ENCODE measurements at regions not wholly inside any gene's neighbourhood (a gene's known extent, or its start where the extent isn't known, plus 50 kb on each side); places are given as distances from the start of the nearest gene placed in this dataset.
"Not testable (repeated sequence)": the region's sequence is repeated elsewhere in the genome, so short reads cannot be mapped to it uniquely, and the experiment has no call there.

DNA sequence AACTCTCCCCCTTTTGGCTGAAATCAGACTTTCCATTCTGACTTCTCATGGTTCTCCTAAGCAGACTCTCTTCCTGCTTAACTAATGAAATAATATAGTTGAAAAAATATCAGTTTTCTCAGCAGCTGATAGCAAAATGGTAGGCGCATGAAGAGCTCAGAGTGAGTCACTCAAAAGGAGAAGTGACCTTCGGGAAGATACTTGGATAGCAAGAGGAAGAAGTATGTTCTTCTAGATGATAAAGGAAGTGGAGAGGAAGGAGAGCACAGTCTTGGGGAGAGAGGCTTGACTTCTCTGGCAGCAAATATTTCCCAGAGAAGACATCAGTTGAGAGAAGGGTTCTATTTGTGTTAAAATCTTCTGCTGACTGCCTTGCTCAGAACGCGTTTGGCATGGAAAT lies 101.5 kb downstream of the TAF11L14 start:
- DNase-seq, result no peak
- no peak overlapping the region for H3K4me3 ChIP-seq (ENCODE audit: low read depth, low read length)
- peaks cover 4 to 15% (median 9%) of the 10 kb centered on the region in 7 donors for H3K9me3 Mint-ChIP-seq
- no peaks in the 10 kb centered on the region for H3K4me1 ChIP-seq (ENCODE audit: control insufficient read depth, insufficient read depth, low read length, poor library complexity, severe bottlenecking)
- H3K9me3 ChIP-seq (ENCODE audit: control insufficient read depth in 2 of 2, low read length in 2 of 2), result no peaks in the 10 kb centered on the region
- H3K4me3 Mint-ChIP-seq, result no peak overlapping the region
- H3K36me3 ChIP-seq (ENCODE audit: control insufficient read depth, insufficient read depth, low read length), result no peaks in the 10 kb centered on the region
- H3K27ac ChIP-seq (ENCODE audit: insufficient read depth, low read length, poor library complexity, severe bottlenecking), result no peak overlapping the region
- no peaks in the 10 kb centered on the region for H3K36me3 Mint-ChIP-seq
- H3K27ac Mint-ChIP-seq, result no peak overlapping the region
- ATAC-seq (ENCODE audit: low read depth in 2 of 2), result no peak
- no peaks in the 10 kb centered on the region for H3K27me3 ChIP-seq (ENCODE audit: control insufficient read depth, insufficient read depth, low read length)
- no peaks in the 10 kb centered on the region for H3K27me3 Mint-ChIP-seq
- H3K4me1 Mint-ChIP-seq, result no peaks in the 10 kb centered on the region

DNA sequence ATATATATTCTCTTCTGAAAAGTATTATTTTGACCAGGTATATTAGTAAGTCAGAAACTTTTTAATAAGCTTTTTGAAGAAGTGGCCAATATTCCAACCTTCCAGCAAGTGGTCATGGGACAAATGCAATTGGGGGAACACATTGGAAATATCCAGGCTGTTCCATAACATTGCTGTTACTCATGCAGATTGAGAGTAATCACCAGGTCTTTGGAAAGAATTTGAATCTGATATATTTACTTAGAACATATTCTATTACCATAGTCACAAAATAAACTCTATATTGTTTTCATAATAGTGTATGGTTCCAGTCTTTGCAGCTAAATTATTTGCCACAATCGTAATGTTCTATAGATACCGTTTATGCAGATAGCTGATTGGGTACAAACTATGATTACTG lies 102.8 kb downstream of the TAF11L14 start:
- H3K9me3 Mint-ChIP-seq, result peaks cover 4 to 19% (median 6%) of the 10 kb centered on the region in 7 donors
- Histone ChIP-seq H3K4me1 (ENCODE audit: control insufficient read depth, insufficient read depth, low read length, poor library complexity, severe bottlenecking) (no peaks in the 10 kb centered on the region), H3K9me3 (ENCODE audit: control insufficient read depth in 2 of 2, low read length in 2 of 2) (peaks cover 0 to 2% of the 10 kb centered on the region in 2 experiments), H3K27me3 (ENCODE audit: control insufficient read depth, insufficient read depth, low read length) (no peaks in the 10 kb centered on the region), H3K27ac (ENCODE audit: insufficient read depth, low read length, poor library complexity, severe bottlenecking) (no peak overlapping the region), H3K36me3 (ENCODE audit: control insufficient read depth, insufficient read depth, low read length) (no peaks in the 10 kb centered on the region), H3K4me3 (ENCODE audit: low read depth, low read length) (no peak overlapping the region)
- no peak overlapping the region for H3K27ac Mint-ChIP-seq
- no peaks in the 10 kb centered on the region for H3K36me3 Mint-ChIP-seq
- H3K4me1 Mint-ChIP-seq, result no peaks in the 10 kb centered on the region
- no peaks in the 10 kb centered on the region for H3K27me3 Mint-ChIP-seq
- DNase-seq (no peak), ATAC-seq (ENCODE audit: low read depth in 2 of 2) (no peak)
- no peak overlapping the region for H3K4me3 Mint-ChIP-seq

DNA sequence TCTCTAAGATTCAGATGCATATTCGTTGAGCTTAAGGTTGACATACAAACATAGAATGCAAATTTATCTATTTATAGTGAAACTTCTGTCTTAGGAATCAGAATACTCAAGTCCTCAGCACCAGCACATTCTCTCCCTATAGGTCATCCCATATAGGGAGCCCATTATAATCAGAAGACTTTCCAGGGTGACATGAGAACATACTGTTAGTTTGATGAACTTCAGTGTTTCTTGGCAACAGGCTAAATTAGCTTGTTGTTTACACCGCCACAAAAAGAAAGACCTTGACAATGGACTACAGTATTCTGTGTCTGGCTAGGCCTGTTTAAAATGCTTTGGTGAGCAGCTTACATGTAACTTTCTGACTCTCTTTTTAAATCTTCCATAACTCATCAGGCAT lies 104.2 kb downstream of the TAF11L14 start:
- no peaks in the 10 kb centered on the region for H3K4me1 Mint-ChIP-seq
- no peak for ATAC-seq (ENCODE audit: low read depth in 2 of 2)
- no peaks in the 10 kb centered on the region for H3K36me3 ChIP-seq (ENCODE audit: control insufficient read depth, insufficient read depth, low read length)
- H3K27ac ChIP-seq (ENCODE audit: insufficient read depth, low read length, poor library complexity, severe bottlenecking), result no peak overlapping the region
- peaks cover 2 to 4% of the 10 kb centered on the region in 2 experiments for H3K9me3 ChIP-seq (ENCODE audit: control insufficient read depth in 2 of 2, low read length in 2 of 2)
- no peak for DNase-seq
- no peaks in the 10 kb centered on the region for H3K4me1 ChIP-seq (ENCODE audit: control insufficient read depth, insufficient read depth, low read length, poor library complexity, severe bottlenecking)
- no peak overlapping the region for H3K4me3 Mint-ChIP-seq
- H3K27me3 Mint-ChIP-seq, result no peaks in the 10 kb centered on the region
- H3K27ac Mint-ChIP-seq, result no peak overlapping the region
- no peaks in the 10 kb centered on the region for H3K27me3 ChIP-seq (ENCODE audit: control insufficient read depth, insufficient read depth, low read length)
- H3K36me3 Mint-ChIP-seq, result no peaks in the 10 kb centered on the region
- H3K4me3 ChIP-seq (ENCODE audit: low read depth, low read length), result no peak overlapping the region
- H3K9me3 Mint-ChIP-seq, result peaks cover 4 to 20% (median 6%) of the 10 kb centered on the region in 7 donors

GRCh38 chr5:17743580-17744435 lies 109.5 kb downstream of the TAF11L14 start:
- no peaks in the 10 kb centered on the region for H3K4me1 Mint-ChIP-seq
- ATAC-seq (ENCODE audit: low read depth in 2 of 2), result no peak

GRCh38 chr5:17748201-17748600 lies 113.9 kb downstream of the TAF11L14 start:
- H3K4me3 Mint-ChIP-seq, result no peak overlapping the region
- Histone ChIP-seq H3K27me3 (ENCODE audit: control insufficient read depth, insufficient read depth, low read length) (no peaks in the 10 kb centered on the region), H3K4me1 (ENCODE audit: control insufficient read depth, insufficient read depth, low read length, poor library complexity, severe bottlenecking) (no peaks in the 10 kb centered on the region), H3K4me3 (ENCODE audit: low read depth, low read length) (no peak overlapping the region), H3K27ac (ENCODE audit: insufficient read depth, low read length, poor library complexity, severe bottlenecking) (no peak overlapping the region), H3K9me3 (ENCODE audit: control insufficient read depth in 2 of 2, low read length in 2 of 2) (no peaks in the 10 kb centered on the region), H3K36me3 (ENCODE audit: control insufficient read depth, insufficient read depth, low read length) (no peaks in the 10 kb centered on the region)
- peaks cover 0 to 13% (median 7%) of the 10 kb centered on the region in 7 donors for H3K9me3 Mint-ChIP-seq
- no peaks in the 10 kb centered on the region for H3K36me3 Mint-ChIP-seq
- no peaks in the 10 kb centered on the region for H3K4me1 Mint-ChIP-seq
- DNase-seq (no peak), ATAC-seq (ENCODE audit: low read depth in 2 of 2) (no peak)
- H3K27me3 Mint-ChIP-seq, result no peaks in the 10 kb centered on the region
- no peak overlapping the region for H3K27ac Mint-ChIP-seq

More at GRCh38 chr5:17743580-17744435, 109.5 kb downstream of the TAF11L14 start:
- Mint-ChIP-seq H3K27ac (peak overlapping the region in 1 of 3 donors; percentile 14), H3K9me3 (peaks cover 0 to 16% (median 8%) of the 10 kb centered on the region in 7 donors), H3K27me3 (no peaks in the 10 kb centered on the region), H3K36me3 (no peaks in the 10 kb centered on the region), H3K4me3 (no peak overlapping the region)
- Histone ChIP-seq H3K27me3 (ENCODE audit: control insufficient read depth, insufficient read depth, low read length) (no peaks in the 10 kb centered on the region), H3K27ac (ENCODE audit: insufficient read depth, low read length, poor library complexity, severe bottlenecking) (no peak overlapping the region), H3K9me3 (ENCODE audit: control insufficient read depth in 2 of 2, low read length in 2 of 2) (peaks cover 2 to 4% of the 10 kb centered on the region in 2 experiments), H3K4me3 (ENCODE audit: low read depth, low read length) (no peak overlapping the region), H3K4me1 (ENCODE audit: control insufficient read depth, insufficient read depth, low read length, poor library complexity, severe bottlenecking) (no peaks in the 10 kb centered on the region), H3K36me3 (ENCODE audit: control insufficient read depth, insufficient read depth, low read length) (no peaks in the 10 kb centered on the region)
- DNase-seq, result no peak

DNA sequence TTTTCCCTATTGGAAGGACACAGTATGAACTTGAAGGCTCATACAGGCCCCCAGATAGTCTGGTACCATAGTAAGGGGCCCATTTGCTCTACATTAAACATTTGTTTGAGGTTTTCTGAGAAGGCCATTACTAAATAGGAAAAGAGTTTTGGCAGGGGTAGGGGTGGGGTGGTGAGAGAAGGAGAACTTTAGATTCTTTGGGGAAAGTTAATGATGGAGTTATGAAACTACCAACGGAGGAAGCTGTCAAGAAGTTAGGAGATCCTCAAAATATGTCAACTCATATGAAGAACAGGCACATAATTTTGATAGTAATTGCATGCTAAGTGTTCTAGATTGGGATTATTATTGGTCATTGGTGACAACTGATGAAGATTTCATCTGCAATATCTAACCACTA lies 114.7 kb downstream of the TAF11L14 start:
- Mint-ChIP-seq H3K36me3 (no peaks in the 10 kb centered on the region), H3K27me3 (no peaks in the 10 kb centered on the region), H3K4me1 (no peaks in the 10 kb centered on the region), H3K4me3 (no peak overlapping the region), H3K9me3 (peaks cover 0 to 11% (median 7%) of the 10 kb centered on the region in 7 donors), H3K27ac (no peak overlapping the region)
- ATAC-seq (ENCODE audit: low read depth in 2 of 2), result no peak
- Histone ChIP-seq H3K4me1 (ENCODE audit: control insufficient read depth, insufficient read depth, low read length, poor library complexity, severe bottlenecking) (no peaks in the 10 kb centered on the region), H3K4me3 (ENCODE audit: low read depth, low read length) (no peak overlapping the region), H3K27ac (ENCODE audit: insufficient read depth, low read length, poor library complexity, severe bottlenecking) (no peak overlapping the region), H3K36me3 (ENCODE audit: control insufficient read depth, insufficient read depth, low read length) (no peaks in the 10 kb centered on the region), H3K27me3 (ENCODE audit: control insufficient read depth, insufficient read depth, low read length) (no peaks in the 10 kb centered on the region), H3K9me3 (ENCODE audit: control insufficient read depth in 2 of 2, low read length in 2 of 2) (no peaks in the 10 kb centered on the region)
- DNase-seq, result no peak

GRCh38 chr5:17755406-17755805 lies 121.1 kb downstream of the TAF11L14 start:
- H3K27me3 ChIP-seq (ENCODE audit: control insufficient read depth, insufficient read depth, low read length); ATAC-seq (ENCODE audit: low read depth in 2 of 2); H3K27ac ChIP-seq (ENCODE audit: insufficient read depth, low read length, poor library complexity, severe bottlenecking); H3K4me3 ChIP-seq (ENCODE audit: low read depth, low read length); H3K27me3 Mint-ChIP-seq; H3K27ac Mint-ChIP-seq; H3K4me1 ChIP-seq (ENCODE audit: control insufficient read depth, insufficient read depth, low read length, poor library complexity, severe bottlenecking); H3K36me3 Mint-ChIP-seq; H3K4me3 Mint-ChIP-seq; DNase-seq; H3K4me1 Mint-ChIP-seq; H3K36me3 ChIP-seq (ENCODE audit: control insufficient read depth, insufficient read depth, low read length); H3K9me3 ChIP-seq (ENCODE audit: control insufficient read depth in 2 of 2, low read length in 2 of 2): not testable (repeated sequence)
- H3K9me3 Mint-ChIP-seq, result peaks cover 0 to 18% (median 5%) of the 10 kb centered on the region in 7 donors

GRCh38 chr5:17761326-17761725 lies 127.1 kb downstream of the TAF11L14 start:
- ATAC-seq (ENCODE audit: low read depth in 2 of 2), result no peak
- no peak for DNase-seq
- no peak overlapping the region for H3K27ac Mint-ChIP-seq
- Histone ChIP-seq H3K9me3 (ENCODE audit: control insufficient read depth in 2 of 2, low read length in 2 of 2) (peaks cover 0 to 11% of the 10 kb centered on the region in 2 experiments), H3K36me3 (ENCODE audit: control insufficient read depth, insufficient read depth, low read length) (no peaks in the 10 kb centered on the region), H3K4me3 (ENCODE audit: low read depth, low read length) (no peak overlapping the region), H3K27me3 (ENCODE audit: control insufficient read depth, insufficient read depth, low read length) (no peaks in the 10 kb centered on the region), H3K27ac (ENCODE audit: insufficient read depth, low read length, poor library complexity, severe bottlenecking) (no peak overlapping the region), H3K4me1 (ENCODE audit: control insufficient read depth, insufficient read depth, low read length, poor library complexity, severe bottlenecking) (no peaks in the 10 kb centered on the region)
- no peak overlapping the region for H3K4me3 Mint-ChIP-seq
- H3K4me1 Mint-ChIP-seq, result no peaks in the 10 kb centered on the region
- no peaks in the 10 kb centered on the region for H3K36me3 Mint-ChIP-seq
- peaks cover 5 to 21% (median 7%) of the 10 kb centered on the region in 7 donors for H3K9me3 Mint-ChIP-seq
- no peaks in the 10 kb centered on the region for H3K27me3 Mint-ChIP-seq
